HG03558 (cell line): ENCODE measurements at regions not wholly inside any gene's neighbourhood (a gene's known extent, or its start where the extent isn't known, plus 50 kb on each side); places are given as distances from the start of the nearest gene placed in this dataset.

Experiments
- ATAC-seq: cut with Tn5 transposase; IDR thresholded peaks from one replicate; pipeline ENCODE4 v1.9.1; 2021; ENCODE audit warnings: moderate number of reproducible peaks; ENCODE audit not compliant: unreplicated experiment; ENCODE audit errors: extremely low read depth

DNA sequence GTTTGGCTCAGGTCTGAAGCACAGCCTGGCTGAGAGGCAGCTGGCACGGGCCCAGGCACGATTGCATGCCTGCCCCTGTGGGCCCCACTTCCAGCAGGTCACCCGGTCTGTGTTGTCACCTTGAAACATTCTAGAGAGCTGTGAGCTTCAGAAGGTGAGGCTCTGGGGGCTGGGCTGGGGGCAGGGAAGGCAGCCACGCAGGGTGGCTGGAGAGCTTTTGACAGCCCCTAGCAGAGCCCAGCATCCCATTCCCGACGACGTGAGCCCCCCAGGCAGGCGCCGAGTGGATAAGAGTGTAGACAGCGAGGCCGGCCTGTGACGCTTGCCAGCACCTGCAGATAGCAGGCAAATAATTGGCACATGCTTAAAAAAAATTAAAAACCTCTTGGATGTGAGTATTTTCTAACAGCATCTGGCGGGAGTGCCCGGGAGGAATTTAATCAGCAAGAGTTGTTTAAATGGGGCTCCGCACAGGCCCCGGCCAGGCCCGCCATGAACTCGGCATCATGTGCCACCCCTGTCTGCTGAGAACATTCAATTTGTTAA is 212.0 kb upstream of the TBX20 start:
- no peak for ATAC-seq

DNA sequence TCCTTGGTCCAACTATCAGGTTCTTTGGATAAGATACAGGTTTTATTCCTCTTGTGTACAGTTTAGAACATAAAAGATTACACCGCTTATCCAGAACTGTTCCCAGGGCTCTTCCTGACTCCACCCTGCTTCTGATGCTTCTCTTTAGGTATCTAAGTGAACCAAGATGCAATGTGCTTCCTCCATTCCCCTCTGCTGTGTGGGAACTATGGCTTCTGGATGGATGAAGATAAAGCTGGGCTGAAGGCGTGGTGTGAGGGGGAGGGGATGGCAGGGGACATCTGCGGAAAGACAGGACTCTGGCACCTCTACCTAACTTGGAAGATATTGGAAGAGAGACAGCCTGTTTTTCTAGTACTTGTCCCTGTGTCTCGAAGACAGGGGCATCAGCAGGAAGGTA is 209.9 kb upstream of the TBX20 start:
- no peak for ATAC-seq

DNA sequence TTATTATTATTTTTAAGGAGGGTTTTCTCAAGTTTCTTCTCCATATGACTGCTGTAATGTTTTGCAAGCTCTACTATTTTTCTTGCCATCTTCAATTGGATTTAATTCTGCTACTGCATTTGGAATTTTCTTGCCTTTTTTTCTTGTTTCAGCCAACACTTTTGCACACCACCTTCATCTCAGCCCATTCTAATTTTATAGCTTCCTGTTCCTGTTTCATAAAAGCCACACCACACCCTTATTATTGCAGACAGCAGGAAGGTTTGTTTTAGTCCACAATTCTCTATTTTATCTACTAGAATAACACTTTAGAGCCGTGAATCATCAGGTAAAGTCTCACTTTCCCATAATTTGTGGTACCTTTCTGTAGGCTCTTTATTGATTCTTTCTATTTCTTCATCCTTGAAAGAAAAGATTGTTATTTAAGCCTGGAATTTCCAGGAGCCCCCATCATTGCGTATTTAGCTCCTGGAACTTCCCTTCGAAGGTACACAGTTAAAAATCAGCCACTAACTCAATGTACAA is 209.3 kb upstream of the TBX20 start:
- ATAC-seq, result no peak

GRCh38 chr7:35454575-35455385 is 200.9 kb upstream of the TBX20 start:
- ATAC-seq, result no peak

DNA sequence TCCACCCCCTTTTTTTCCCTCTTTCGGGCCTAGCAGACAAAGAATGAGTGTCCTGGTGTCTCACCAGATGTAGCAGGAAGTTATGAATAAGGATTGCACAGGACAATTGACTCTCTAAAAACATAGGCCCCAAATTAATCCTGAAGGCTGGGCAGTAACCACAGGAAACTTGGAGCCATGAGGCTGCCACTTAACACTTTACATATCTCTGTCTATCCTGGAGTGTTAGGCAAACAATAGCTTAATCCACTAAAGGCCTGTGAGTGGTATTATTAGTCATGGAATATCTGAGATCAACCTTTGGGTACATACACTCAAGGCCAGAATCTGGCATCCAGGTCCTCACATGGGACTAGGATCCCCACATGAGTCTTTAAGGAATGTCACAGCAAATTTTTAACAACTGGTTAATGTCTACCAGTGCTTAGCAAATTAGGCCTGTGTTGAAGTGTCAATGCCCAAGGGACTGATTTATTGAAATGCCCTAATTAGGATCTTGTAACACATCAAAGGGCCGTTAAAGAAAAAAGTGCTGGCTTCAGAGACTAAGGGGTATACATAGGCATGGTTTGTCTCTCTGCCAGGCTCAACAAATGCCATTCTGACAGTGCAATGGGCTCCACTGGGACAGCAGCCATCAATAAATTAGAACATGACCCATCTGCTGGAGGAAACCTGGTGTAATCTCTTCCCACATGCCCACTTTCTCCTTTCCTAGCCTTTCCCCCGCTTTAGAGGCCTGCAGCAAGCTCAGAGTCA is 196.7 kb upstream of the TBX20 start:
- no peak for ATAC-seq

DNA sequence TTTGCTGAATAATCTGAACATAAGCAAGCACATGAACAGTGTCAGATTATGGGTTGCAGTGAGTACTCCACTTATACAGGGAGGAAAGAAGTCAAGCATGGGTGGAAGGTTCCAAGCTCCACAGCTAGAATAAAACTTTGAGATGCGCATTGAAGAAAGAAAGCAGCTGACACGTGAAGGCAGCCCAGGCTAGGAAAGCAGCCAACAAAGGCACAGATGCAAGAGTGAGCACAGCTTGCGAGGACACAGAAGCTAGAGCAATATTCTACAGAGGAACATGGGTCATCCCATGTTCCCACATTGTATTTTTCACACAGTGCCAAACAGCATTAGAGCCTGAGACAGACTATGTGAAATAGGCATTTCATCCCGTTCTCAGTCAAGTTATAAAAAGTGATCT is 194.6 kb upstream of the TBX20 start:
- no peak for ATAC-seq

DNA sequence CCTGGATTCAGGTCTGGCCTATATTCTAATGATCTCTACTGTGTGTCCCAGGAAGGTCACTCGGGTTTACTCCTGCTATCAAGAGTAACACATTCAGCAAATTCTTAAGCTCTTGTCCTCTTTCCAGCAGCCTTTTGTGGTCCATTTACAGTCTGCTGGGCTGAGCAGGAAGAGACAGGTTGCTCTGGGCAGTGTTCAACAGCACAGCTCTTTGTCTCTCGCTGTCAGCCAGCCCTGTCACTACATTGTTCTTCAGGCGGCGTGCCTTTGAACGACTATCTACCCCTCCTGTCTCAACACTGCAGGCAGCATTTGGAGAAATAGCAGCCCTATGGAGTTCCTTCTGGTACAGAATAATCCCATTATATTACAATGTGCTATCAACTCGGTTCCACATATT is 192.2 kb upstream of the TBX20 start:
- ATAC-seq, result no peak

DNA sequence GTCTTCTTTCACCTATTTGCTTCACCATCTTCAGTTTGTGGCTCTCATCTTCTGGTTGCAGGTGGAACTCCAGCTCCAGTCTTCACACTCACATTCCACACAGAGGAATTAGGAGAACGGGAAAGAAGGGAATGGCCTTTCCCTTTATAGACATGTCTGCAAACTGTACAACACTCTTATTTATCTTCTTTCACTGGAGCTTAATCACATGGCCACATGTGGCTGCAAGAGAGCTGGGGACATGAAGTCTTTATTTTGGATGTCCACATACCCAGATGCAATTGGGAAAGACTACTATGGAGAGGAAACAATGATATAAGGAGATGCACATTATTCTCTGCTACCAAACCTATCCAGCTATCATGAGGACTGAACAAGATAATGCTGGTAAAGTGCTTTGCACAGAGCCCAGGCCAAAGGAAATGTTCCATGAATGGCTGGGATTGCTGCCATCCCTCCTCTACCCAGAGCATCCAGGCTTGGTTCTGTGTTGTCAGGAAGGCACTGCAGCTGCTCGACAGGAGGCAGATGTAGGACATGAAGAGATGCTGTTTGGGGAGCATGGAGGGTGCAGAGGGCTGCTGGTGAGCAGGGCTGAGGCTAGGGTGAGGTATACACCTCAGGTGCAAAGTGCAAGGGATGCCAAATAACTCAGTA is 183.8 kb upstream of the TBX20 start:
- no peak for ATAC-seq

GRCh38 chr7:35436452-35436851 is 182.6 kb upstream of the TBX20 start:
- no peak for ATAC-seq

- no peak for ATAC-seq
These were observed 176.8 kb upstream of the TBX20 start for GRCh38 chr7:35430547-35431153.

DNA sequence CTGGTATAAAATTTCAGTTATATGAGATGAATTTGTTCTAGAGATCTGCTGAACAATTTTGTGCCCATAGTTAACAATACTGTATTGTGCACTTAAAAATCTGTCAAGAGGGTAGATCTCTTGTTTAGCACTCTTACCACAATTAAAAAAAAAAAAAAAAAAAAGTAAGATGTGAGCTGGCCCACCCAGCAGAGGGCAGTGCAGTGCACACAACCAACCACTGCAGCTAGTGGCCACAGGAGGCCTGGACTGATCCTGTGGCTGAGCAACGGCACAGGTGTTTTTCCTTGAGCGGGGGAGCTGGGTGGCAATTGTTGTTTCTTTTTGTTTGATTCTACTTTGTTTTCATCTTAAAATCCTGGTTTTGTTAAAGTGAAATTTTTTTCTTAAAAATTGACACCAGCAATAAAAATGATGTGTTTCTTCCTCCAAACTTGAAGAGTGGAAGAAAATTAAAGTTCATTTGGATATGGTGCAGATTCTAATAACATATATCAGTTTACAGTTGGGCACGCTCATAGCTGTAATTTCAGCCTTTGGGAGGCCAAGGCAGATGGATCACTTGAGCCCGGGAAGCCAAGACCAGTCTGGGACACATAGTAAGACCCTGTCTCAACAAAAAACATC is 171.1 kb upstream of the TBX20 start:
- ATAC-seq, result no peak

GRCh38 chr7:35424440-35424839 is 170.5 kb upstream of the TBX20 start:
- no peak for ATAC-seq

DNA sequence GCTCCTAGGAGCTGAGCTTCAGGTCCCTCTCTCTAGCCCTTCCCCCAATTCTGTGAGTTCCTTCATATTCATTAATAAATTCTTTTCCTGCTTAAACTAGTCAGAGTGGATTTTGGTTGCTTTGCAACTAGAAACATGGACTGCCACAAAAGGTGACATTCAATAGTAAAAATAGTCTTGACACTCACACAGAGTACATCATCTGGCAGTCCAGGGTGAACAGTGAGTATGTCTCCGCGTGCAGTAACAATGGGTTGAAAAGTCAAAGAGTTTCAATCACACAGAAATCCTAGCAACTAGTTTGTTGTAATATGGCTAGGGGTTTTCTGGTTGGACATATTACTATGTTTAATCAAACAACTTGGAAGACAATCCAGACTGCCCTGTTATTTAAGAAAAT is 168.8 kb upstream of the TBX20 start:
- ATAC-seq, result no peak

- no peak for ATAC-seq
These were observed 166.8 kb upstream of the TBX20 start for GRCh38 chr7:35420656-35421055.

GRCh38 chr7:35419391-35419755 is 165.5 kb upstream of the TBX20 start:
- no peak for ATAC-seq

DNA sequence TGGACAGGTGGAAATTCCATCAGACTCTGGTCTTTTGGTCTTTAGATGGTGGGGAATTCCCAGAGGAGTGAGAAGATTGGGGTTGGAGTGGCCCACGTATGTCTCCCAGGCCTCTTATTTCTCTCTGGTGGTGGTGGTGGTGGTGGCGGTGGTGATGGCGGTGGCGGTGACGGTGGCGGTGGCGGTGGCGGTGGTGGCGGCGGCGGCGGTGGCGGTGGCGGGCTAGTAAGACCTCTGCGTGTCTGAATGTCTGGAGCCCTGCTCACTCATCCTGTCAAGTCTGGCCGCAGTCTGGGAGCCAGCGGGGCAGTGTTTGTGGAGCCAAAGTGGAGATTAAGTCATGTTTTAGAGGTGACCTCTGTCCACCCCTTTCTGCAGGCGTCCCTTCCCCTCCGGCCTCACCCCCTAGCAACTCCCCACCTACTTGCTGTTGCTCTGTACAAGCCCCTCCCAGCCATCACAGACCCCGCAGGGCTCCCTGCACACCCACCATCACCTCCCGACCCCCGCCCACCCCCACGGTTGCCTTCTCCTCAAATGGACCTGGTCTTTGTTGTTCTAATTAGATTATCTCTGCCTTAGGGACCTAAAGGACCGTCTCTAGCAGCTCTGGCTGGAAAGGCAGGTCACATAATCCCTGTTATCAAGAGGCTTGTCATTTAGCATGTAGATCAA is 165.0 kb upstream of the TBX20 start:
- no peak for ATAC-seq

DNA sequence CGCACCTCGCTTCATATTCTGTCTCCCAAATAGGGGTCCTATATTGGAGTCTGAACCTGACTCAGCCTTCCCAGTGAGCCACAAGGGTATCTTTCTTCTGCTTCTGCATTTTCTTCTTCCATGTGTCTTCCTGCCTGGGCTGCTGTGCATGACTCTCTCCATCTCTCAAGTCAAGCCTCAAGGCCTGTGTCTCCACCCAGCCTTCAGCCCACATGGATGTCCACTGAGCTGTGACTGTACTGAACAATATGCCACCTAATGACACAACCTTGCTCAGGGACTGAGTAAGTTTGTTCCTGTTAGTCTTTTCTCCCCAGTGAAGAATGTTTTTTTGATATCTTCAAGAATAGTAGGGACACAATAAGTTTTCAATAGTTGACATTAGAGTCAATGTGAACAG is 162.7 kb upstream of the TBX20 start:
- ATAC-seq, result no peak

- ATAC-seq, result no peak
These were observed 161.5 kb upstream of the TBX20 start for GRCh38 chr7:35415411-35415822.

GRCh38 chr7:35411331-35411730 is 157.4 kb upstream of the TBX20 start:
- ATAC-seq, result no peak
